HCT116 (cell line): ENCODE measurements at regions not wholly inside any gene's neighbourhood (a gene's known extent, or its start where the extent isn't known, plus 50 kb on each side); places are given as distances from the start of the nearest gene placed in this dataset.
A peak's percentile ranks its signal among the peaks of the same experiment; 100 is the strongest.

Experiments
- JUND ChIP-seq: IDR thresholded peaks from 2 replicates; pipeline ENCODE4 v1.6.1; 2012
- RAD21 ChIP-seq: IDR thresholded peaks from 2 replicates; pipeline ENCODE4 v1.6.1; 2012; ENCODE audit warnings: low read depth, mild to moderate bottlenecking
- TF ChIP-seq, protein P1 (sequence below), 3 experiments: fragments of 200-600 bp in 1 of 3; sonication (generic) in 1 of 3; IDR thresholded peaks in 2 of 3; conservative IDR thresholded peaks in 1 of 3; 2 replicates each; pipeline ENCODE4 v1.5.1; 2012 to 2017; ENCODE audit warnings: low read depth in 2 of 3, low read length in 2 of 3, antibody characterized with exemption in 1 of 3, borderline replicate concordance in 1 of 3, control low read depth in 1 of 3, mild to moderate bottlenecking in 1 of 3, mixed read lengths in 1 of 3, mixed run types in 1 of 3, moderate library complexity in 1 of 3; ENCODE audit not compliant: insufficient read depth in 1 of 3

DNA sequence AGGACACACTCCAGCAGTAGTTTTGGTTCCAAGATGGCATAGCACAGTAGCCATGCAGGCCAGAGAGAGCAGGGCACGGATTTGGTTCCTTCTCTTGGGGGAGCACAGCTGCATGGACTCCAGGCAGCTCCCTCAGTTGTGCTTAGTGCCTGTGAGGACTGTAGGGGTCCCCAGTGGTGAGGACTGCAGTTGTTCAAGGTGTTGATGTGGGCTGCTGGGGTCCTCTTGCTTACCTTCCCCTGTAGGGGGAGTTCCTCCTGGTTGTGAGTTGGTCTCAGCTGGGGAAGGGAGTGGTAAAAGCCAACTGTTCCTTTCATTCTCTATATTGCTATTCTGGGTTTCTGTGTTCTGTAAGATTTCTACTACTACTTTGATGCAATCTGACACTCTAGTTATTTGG, 606.5 kb downstream of the MAGEB5 start:
- TF ChIP-seq, protein P1, sequence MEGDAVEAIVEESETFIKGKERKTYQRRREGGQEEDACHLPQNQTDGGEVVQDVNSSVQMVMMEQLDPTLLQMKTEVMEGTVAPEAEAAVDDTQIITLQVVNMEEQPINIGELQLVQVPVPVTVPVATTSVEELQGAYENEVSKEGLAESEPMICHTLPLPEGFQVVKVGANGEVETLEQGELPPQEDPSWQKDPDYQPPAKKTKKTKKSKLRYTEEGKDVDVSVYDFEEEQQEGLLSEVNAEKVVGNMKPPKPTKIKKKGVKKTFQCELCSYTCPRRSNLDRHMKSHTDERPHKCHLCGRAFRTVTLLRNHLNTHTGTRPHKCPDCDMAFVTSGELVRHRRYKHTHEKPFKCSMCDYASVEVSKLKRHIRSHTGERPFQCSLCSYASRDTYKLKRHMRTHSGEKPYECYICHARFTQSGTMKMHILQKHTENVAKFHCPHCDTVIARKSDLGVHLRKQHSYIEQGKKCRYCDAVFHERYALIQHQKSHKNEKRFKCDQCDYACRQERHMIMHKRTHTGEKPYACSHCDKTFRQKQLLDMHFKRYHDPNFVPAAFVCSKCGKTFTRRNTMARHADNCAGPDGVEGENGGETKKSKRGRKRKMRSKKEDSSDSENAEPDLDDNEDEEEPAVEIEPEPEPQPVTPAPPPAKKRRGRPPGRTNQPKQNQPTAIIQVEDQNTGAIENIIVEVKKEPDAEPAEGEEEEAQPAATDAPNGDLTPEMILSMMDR (IDR thresholded peaks at IDR 0.05 in 2 of 3, conservative IDR thresholded peaks at IDR 0.05 in 1 of 3; ENCODE audit: borderline replicate concordance in 1 of 3, insufficient read depth in 1 of 3, low read depth in 2 of 3, low read length in 2 of 3) = peak in 1 of 3 experiments; percentile 21; a peak in 1 of 6 replicates
- TF ChIP-seq RAD21 = no peak
- TF ChIP-seq JUND = no peak
